RPMI8226 (cell line): ENCODE measurements at regions not wholly inside any gene's neighbourhood (a gene's known extent, or its start where the extent isn't known, plus 50 kb on each side); places are given as distances from the start of the nearest gene placed in this dataset.
"Not testable (repeated sequence)": the region's sequence is repeated elsewhere in the genome, so short reads cannot be mapped to it uniquely, and the experiment has no call there.

Experiments used
- DNase-seq: peaks from one replicate; pipeline ENCODE4 v3.0.0-alpha.2; 2015

GRCh38 chr5:176748967-176749935, 61.1 kb upstream of the UNC5A start:
- DNase-seq, result no peak

- no peak for DNase-seq
These were observed 60.2 kb upstream of the UNC5A start for GRCh38 chr5:176750144-176750543.

GRCh38 chr5:176754376-176754973, 55.9 kb upstream of the UNC5A start:
- DNase-seq, result no peak

DNA sequence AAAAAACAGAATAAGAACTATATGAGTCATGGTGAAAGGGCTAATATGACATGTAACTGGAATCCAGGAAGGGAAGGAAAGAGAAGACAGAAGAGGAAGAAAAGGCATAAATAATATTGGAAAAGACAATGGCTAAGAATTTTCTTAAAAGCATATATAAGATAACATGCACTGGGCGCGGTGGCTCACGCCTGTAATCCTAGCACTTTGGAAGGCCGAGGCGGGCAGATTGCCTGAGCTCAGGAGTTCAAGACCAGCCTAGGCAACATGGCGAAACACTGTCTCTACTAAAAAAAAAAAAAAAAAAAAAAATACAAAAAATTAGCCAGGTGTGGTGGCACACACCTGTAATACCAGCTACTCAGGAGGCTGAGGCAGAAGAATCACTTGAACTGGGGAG, 54.8 kb upstream of the UNC5A start:
- not testable (repeated sequence) for DNase-seq

DNA sequence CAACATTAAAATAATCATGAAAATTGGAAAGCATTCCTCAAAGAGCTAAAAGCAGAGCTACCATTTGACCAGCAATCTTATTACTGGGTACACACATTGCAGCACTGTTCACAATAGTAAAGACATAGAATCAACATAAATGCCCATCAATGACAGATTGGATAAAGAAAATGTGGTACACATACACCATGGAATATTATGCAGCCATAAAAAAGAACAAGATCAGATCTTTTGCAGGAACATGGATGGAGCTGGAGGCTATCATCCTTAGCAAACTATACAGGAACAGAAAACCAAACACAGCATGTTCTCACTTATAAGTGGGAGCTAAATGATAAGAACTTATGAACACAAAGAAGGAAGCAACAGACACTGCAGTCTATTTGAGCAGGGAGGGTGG, 52.8 kb upstream of the UNC5A start:
- DNase-seq, result not testable (repeated sequence)
